Testis (tissue), 2 donors: ENCODE measurements at regions not wholly inside any gene's neighbourhood (a gene's known extent, or its start where the extent isn't known, plus 50 kb on each side); places are given as distances from the start of the nearest gene placed in this dataset.

ENCODE experiments used
- DNase-seq: peaks from one replicate; pipeline ENCODE4 v3.0.0-alpha.2; 2019
- H3K27ac ChIP-seq, 2 donors: fragments of 200-600 bp; sonication (generic); one replicate each; pipeline ENCODE4 v1.5.1; 2019
- H3K27me3 ChIP-seq: fragments of 200-600 bp; sonication (generic); one replicate; pipeline ENCODE4 v1.5.1; 2019
- H3K36me3 ChIP-seq: fragments of 200-600 bp; sonication (generic); one replicate; pipeline ENCODE4 v1.5.1; 2017; ENCODE audit warnings: low read depth; ENCODE audit errors: missing control alignments
- H3K4me1 ChIP-seq: fragments of 200-600 bp; sonication (generic); one replicate; pipeline ENCODE4 v1.5.1; 2019
- H3K4me3 ChIP-seq, 2 donors: fragments of 200-600 bp; sonication (generic); one replicate each; pipeline ENCODE4 v1.5.1; 2017 to 2019
- H3K9me3 ChIP-seq: fragments of 200-600 bp; sonication (generic); one replicate; pipeline ENCODE4 v1.5.1; 2017
- CTCF ChIP-seq, 3 experiments: fragments of 450-650 bp in 2 of 3; fragments of 200-600 bp in 1 of 3; sonication (generic) in 1 of 3; IDR thresholded peaks; one replicate each; pipeline ENCODE4 v1.5.1; 2016 to 2019; ENCODE audit warnings: antibody characterized with exemption in 3 of 3, mild to moderate bottlenecking in 2 of 3, moderate library complexity in 1 of 3
- POLR2A ChIP-seq: fragments of 450-650 bp; IDR thresholded peaks from one replicate; pipeline ENCODE4 v1.6.1; 2017; ENCODE audit warnings: antibody characterized with exemption, mild to moderate bottlenecking, moderate library complexity
- WGBS, 2 donors: methylation state at CpG; one replicate each; pipeline ENCODE4 v1.1.5; 2018; 5-methylcytosine and 5-hydroxymethylcytosine counted together
- intact Hi-C: fragments of 100-400 bp; cut with DNase I; formaldehyde crosslinking; loops from one replicate; pipeline ENCODE4 v1.15.1; 2023; ENCODE audit warnings: low total_unique reads

GRCh38 chr1:82091729-82092128 lies 291.0 kb downstream of the ADGRL2 start:
- no peak overlapping the region for H3K4me3 ChIP-seq
- DNase-seq = no peak

GRCh38 chr1:82091265-82091664 lies 290.5 kb downstream of the ADGRL2 start:
- no peaks in the 10 kb centered on the region for H3K4me1 ChIP-seq
- no peak for TF ChIP-seq CTCF (IDR thresholded peaks at IDR 0.05)
- no peak overlapping the region for H3K27ac ChIP-seq
- DNase-seq = no peak
- no peaks in the 10 kb centered on the region for H3K9me3 ChIP-seq
- intact Hi-C loops = no loop called here
- H3K36me3 ChIP-seq = no peaks in the 10 kb centered on the region
- no peaks in the 10 kb centered on the region for H3K27me3 ChIP-seq
- WGBS, 2 donors = 62 to 67% methylated on average over 3 of the region's 3 CpGs
- H3K4me3 ChIP-seq = no peak overlapping the region

More at GRCh38 chr1:82091729-82092128, 291.0 kb downstream of the ADGRL2 start:
- no peak overlapping the region for H3K27ac ChIP-seq
- H3K27me3 ChIP-seq = no peaks in the 10 kb centered on the region
- peak in 2 of 3 experiments; percentile 8 to 12 for TF ChIP-seq CTCF (IDR thresholded peaks at IDR 0.05)
- TF ChIP-seq POLR2A = no peak
- H3K9me3 ChIP-seq = no peaks in the 10 kb centered on the region
- WGBS, 2 donors = 57 to 82% methylated on average over 2 of the region's 2 CpGs
- H3K36me3 ChIP-seq = no peaks in the 10 kb centered on the region
- H3K4me1 ChIP-seq = no peaks in the 10 kb centered on the region
- intact Hi-C loops = no loop called here

GRCh38 chr1:82090104-82090503 lies 289.4 kb downstream of the ADGRL2 start:
- H3K27me3 ChIP-seq = no peaks in the 10 kb centered on the region
- H3K4me3 ChIP-seq = no peak overlapping the region
- no peaks in the 10 kb centered on the region for H3K9me3 ChIP-seq
- H3K4me1 ChIP-seq = no peaks in the 10 kb centered on the region
- H3K27ac ChIP-seq = no peak overlapping the region
- DNase-seq = no peak
- WGBS, 2 donors = 91 to 93% methylated on average over 1 of the region's 1 CpG
- H3K36me3 ChIP-seq = no peaks in the 10 kb centered on the region
- intact Hi-C loops = no loop called here
- TF ChIP-seq CTCF (IDR thresholded peaks at IDR 0.05) (peak in 1 of 3 experiments; percentile 35), POLR2A (no peak)

GRCh38 chr1:82086739-82087138 lies 286.0 kb downstream of the ADGRL2 start:
- Histone ChIP-seq H3K4me3 (no peak overlapping the region), H3K27me3 (no peaks in the 10 kb centered on the region), H3K4me1 (no peaks in the 10 kb centered on the region), H3K27ac (no peak overlapping the region), H3K9me3 (no peaks in the 10 kb centered on the region), H3K36me3 (no peaks in the 10 kb centered on the region)
- intact Hi-C loops = no loop called here
- WGBS, 2 donors = 39 to 66% methylated on average over 2 of the region's 2 CpGs
- TF ChIP-seq POLR2A = no peak
- no peak for DNase-seq

GRCh38 chr1:82079607-82080006 lies 278.9 kb downstream of the ADGRL2 start:
- H3K4me1 ChIP-seq = no peaks in the 10 kb centered on the region
- no peak overlapping the region for H3K4me3 ChIP-seq
- no peak overlapping the region for H3K27ac ChIP-seq
- DNase-seq = no peak
- TF ChIP-seq CTCF (IDR thresholded peaks at IDR 0.05) (no peak), POLR2A (no peak)
- H3K27me3 ChIP-seq = no peaks in the 10 kb centered on the region
- intact Hi-C loops = no loop called here
- no peaks in the 10 kb centered on the region for H3K9me3 ChIP-seq
- 87 to 92% methylated on average over 1 of the region's 1 CpG for WGBS, 2 donors
- H3K36me3 ChIP-seq = no peaks in the 10 kb centered on the region
